ENCODE measurements at regions not wholly inside any gene's neighbourhood (a gene's known extent, or its start where the extent isn't known, plus 50 kb on each side); places are given as distances from the start of the nearest gene placed in this dataset.

DNA sequence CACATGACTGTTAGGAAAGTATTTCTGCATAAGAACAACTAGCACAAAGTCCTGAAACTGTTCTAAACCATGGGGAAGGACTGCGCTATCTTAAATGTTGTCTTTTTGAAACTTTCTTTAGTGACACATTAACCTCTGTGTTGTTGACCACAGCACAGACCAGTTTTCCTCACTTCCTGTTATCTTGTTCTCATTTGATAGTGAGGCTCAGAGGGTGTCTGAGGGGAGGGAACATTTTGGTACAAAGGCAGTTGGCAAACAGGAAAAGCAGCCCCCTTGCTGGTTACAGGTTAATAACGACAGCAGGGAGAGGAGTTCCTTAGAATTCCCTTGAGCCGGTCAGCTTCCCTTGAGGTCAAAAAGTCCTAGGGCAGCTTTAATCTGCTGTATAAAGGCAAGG is 143.5 kb upstream of the BMP2 start:
- TF ChIP-seq POLR2AphosphoS5 (IDR thresholded peaks at IDR 0.05) (no peak), CTCF (IDR thresholded peaks at IDR 0.05) (no peak), POLR2A (IDR thresholded peaks at IDR 0.05) (no peak)

Measured in breast epithelium (tissue), 3 donors.